Putamen (tissue), 1 donor: ENCODE measurements at regions not wholly inside any gene's neighbourhood (a gene's known extent, or its start where the extent isn't known, plus 50 kb on each side); places are given as distances from the start of the nearest gene placed in this dataset.

Experiments
- DNase-seq: peaks from one replicate; pipeline ENCODE4 v3.0.0-alpha.2; 2016; ENCODE audit warnings: low spot score

- no peak for DNase-seq
Observed at GRCh38 chr5:129821477-129822131, 73.7 kb downstream of the MINAR2 start.

GRCh38 chr5:129830288-129830687 is 74.0 kb upstream of the CHSY3 start:
- DNase-seq = no peak

GRCh38 chr5:129836321-129836720 is 67.9 kb upstream of the CHSY3 start:
- no peak for DNase-seq

GRCh38 chr5:129844764-129845163 is 59.5 kb upstream of the CHSY3 start:
- DNase-seq = no peak

- DNase-seq = peak; percentile 75
Observed at GRCh38 chr5:129852747-129853352, 51.4 kb upstream of the CHSY3 start.

- no peak for DNase-seq
Observed at GRCh38 chr5:129853588-129853987, 50.7 kb upstream of the CHSY3 start.
